Activated B cell treated with CpG ODN at 0.5 μM for 24 hours (primary cell): ENCODE measurements at regions not wholly inside any gene's neighbourhood (a gene's known extent, or its start where the extent isn't known, plus 50 kb on each side); places are given as distances from the start of the nearest gene placed in this dataset.

Experiments used
- ATAC-seq: fragments of 200-7000 bp; cut with Tn5 transposase; one replicate; pipeline ENCODE4 v1.10.0; 2021; ENCODE audit warnings: low read depth, mild to moderate bottlenecking, moderate library complexity
- CTCF ChIA-PET: fragments of 350-600 bp; sonication (Branson Sonifier 250); formaldehyde crosslinking; loops from one replicate; lab custom pipeline; 2021; ENCODE audit warnings: antibody characterized with exemption; lab: Charles Lee
- POLR2A ChIA-PET: fragments of 350-600 bp; sonication (Branson Sonifier 250); formaldehyde crosslinking; loops from one replicate; lab custom pipeline; 2021; ENCODE audit warnings: antibody characterized with exemption; lab: Charles Lee
- DNase-seq: peaks from one replicate; pipeline ENCODE4 v3.0.0; 2022
- H3K27ac Mint-ChIP-seq: one replicate; pipeline ENCODE4 v1.8.0; 2020; ENCODE audit warnings: mixed read lengths
- H3K27me3 Mint-ChIP-seq: one replicate; pipeline ENCODE4 v1.8.0; 2021; ENCODE audit warnings: mixed read lengths
- H3K36me3 Mint-ChIP-seq: one replicate; pipeline ENCODE4 v1.8.0; 2021; ENCODE audit warnings: low read depth, mixed read lengths
- H3K4me1 Mint-ChIP-seq: one replicate; pipeline ENCODE4 v1.8.0; 2021; ENCODE audit warnings: mixed read lengths
- H3K4me3 Mint-ChIP-seq: one replicate; pipeline ENCODE4 v1.8.0; 2020; ENCODE audit warnings: mild to moderate bottlenecking, mixed read lengths
- H3K9me3 Mint-ChIP-seq: one replicate; pipeline ENCODE4 v1.8.0; 2020; ENCODE audit warnings: mixed read lengths
- intact Hi-C: fragments of 100-400 bp; cut with micrococcal nuclease; formaldehyde crosslinking; loops from one replicate; pipeline ENCODE4 v1.15.1; 2024
- TF ChIP-seq, protein P1 (sequence below): fragments of 200-600 bp; IDR thresholded peaks from one replicate; pipeline ENCODE4 v1.8.0; 2022; ENCODE audit warnings: antibody characterized with exemption, mild to moderate bottlenecking

- no peak for ATAC-seq
- ChIA-PET CTCF (no interaction called here), POLR2A (interaction anchor here (0.6 kb wide), 1 partner anchor 10 kb away, joined by 5 read pairs; no protein-coding TSS in a partner anchor)
- TF ChIP-seq, protein P1, sequence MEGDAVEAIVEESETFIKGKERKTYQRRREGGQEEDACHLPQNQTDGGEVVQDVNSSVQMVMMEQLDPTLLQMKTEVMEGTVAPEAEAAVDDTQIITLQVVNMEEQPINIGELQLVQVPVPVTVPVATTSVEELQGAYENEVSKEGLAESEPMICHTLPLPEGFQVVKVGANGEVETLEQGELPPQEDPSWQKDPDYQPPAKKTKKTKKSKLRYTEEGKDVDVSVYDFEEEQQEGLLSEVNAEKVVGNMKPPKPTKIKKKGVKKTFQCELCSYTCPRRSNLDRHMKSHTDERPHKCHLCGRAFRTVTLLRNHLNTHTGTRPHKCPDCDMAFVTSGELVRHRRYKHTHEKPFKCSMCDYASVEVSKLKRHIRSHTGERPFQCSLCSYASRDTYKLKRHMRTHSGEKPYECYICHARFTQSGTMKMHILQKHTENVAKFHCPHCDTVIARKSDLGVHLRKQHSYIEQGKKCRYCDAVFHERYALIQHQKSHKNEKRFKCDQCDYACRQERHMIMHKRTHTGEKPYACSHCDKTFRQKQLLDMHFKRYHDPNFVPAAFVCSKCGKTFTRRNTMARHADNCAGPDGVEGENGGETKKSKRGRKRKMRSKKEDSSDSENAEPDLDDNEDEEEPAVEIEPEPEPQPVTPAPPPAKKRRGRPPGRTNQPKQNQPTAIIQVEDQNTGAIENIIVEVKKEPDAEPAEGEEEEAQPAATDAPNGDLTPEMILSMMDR = no peak
- intact Hi-C loops = no loop called here
- DNase-seq = no peak
- no peaks in the 10 kb centered on the region for H3K4me1 Mint-ChIP-seq
- no peak overlapping the region for H3K4me3 Mint-ChIP-seq
- no peak overlapping the region for H3K27ac Mint-ChIP-seq
- H3K9me3 Mint-ChIP-seq = peaks cover under 1% of the 10 kb centered on the region
- peaks cover 12% of the 10 kb centered on the region for H3K27me3 Mint-ChIP-seq
- H3K36me3 Mint-ChIP-seq = no peaks in the 10 kb centered on the region
Measured at GRCh38 chr1:198437332-198437731, 103.1 kb downstream of the ATP6V1G3 start.

DNA sequence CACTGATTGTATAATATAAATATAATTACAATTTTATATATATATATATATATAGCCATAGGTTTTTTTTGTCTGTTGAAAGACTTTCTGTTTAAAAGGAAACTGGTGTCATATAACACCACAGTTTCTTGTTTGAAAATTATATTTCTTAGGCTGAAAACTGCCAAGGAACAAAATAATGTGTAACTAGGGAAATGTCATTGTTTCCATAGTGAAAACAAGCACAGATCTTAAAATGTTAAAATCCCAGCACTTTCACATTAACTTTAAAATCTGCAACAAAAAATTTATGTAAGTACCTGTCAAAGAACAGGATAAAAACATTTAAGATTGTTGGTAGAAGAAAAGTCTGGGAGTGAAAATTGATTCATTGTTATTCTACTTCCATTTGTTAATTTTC, 104.2 kb downstream of the ATP6V1G3 start:
- no peak overlapping the region for H3K4me3 Mint-ChIP-seq
- peaks cover 10% of the 10 kb centered on the region for H3K9me3 Mint-ChIP-seq
- CTCF ChIA-PET = no interaction called here
- TF ChIP-seq, protein P1 = no peak
- intact Hi-C loops = no loop called here
- no peaks in the 10 kb centered on the region for H3K4me1 Mint-ChIP-seq
- H3K27ac Mint-ChIP-seq = no peak overlapping the region
- H3K36me3 Mint-ChIP-seq = no peaks in the 10 kb centered on the region
- DNase-seq (no peak), ATAC-seq (no peak)
- H3K27me3 Mint-ChIP-seq = peaks cover 12% of the 10 kb centered on the region
- POLR2A ChIA-PET = no interaction called here

- Mint-ChIP-seq H3K4me3 (no peak overlapping the region), H3K36me3 (no peaks in the 10 kb centered on the region), H3K9me3 (peaks cover 10% of the 10 kb centered on the region), H3K4me1 (no peaks in the 10 kb centered on the region), H3K27ac (no peak overlapping the region), H3K27me3 (peaks cover 12% of the 10 kb centered on the region)
- intact Hi-C loops = no loop called here
- POLR2A ChIA-PET = no interaction called here
- CTCF ChIA-PET = no interaction called here
- ATAC-seq (no peak), DNase-seq (no peak)
- TF ChIP-seq, protein P1 = no peak
Measured at GRCh38 chr1:198435056-198435455, 105.4 kb downstream of the ATP6V1G3 start.

GRCh38 chr1:198424441-198424840, 116.0 kb downstream of the ATP6V1G3 start:
- TF ChIP-seq, protein P1 = no peak
- CTCF ChIA-PET = no interaction called here
- Mint-ChIP-seq H3K9me3 (no peaks in the 10 kb centered on the region), H3K27ac (no peak overlapping the region), H3K27me3 (no peaks in the 10 kb centered on the region), H3K36me3 (no peaks in the 10 kb centered on the region), H3K4me3 (no peak overlapping the region), H3K4me1 (no peaks in the 10 kb centered on the region)
- DNase-seq (no peak), ATAC-seq (no peak)
- POLR2A ChIA-PET = no interaction called here
- intact Hi-C loops = no loop called here

DNA sequence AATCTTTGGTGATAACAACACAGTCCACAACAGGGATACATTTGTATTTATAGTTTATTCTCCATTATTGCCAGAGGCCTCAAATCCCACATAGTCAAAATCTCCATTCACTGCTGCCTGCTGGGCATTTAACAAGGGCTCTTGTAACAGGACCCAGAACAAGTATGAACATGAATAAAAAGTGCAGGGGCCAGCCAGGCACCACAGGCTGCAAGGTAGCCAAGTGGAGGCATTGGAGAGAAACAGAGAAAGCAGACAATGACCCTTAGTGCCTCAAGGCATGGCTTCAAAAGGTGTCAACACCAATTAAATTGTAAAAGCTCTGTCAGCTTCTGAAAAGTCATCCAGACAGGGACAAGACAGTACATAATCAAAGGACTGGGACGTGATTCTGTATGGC, 116.8 kb downstream of the ATP6V1G3 start:
- H3K27ac Mint-ChIP-seq = no peak overlapping the region
- H3K4me1 Mint-ChIP-seq = no peaks in the 10 kb centered on the region
- ChIA-PET POLR2A (no interaction called here), CTCF (no interaction called here)
- DNase-seq (no peak), ATAC-seq (no peak)
- no peak overlapping the region for H3K4me3 Mint-ChIP-seq
- intact Hi-C loops = no loop called here
- H3K36me3 Mint-ChIP-seq = no peaks in the 10 kb centered on the region
- no peaks in the 10 kb centered on the region for H3K9me3 Mint-ChIP-seq
- TF ChIP-seq, protein P1 = no peak
- no peaks in the 10 kb centered on the region for H3K27me3 Mint-ChIP-seq
